ENCODE measurements at regions not wholly inside any gene's neighbourhood (a gene's known extent, or its start where the extent isn't known, plus 50 kb on each side); places are given as distances from the start of the nearest gene placed in this dataset.

- DNase-seq (ENCODE audit: low read depth in 2 of 2), result no peak
Observed at GRCh38 chr21:15522148-15522547, 207.6 kb upstream of the USP25 start.

GRCh38 chr21:15524855-15525254, 204.9 kb upstream of the USP25 start:
- DNase-seq (ENCODE audit: low read depth in 2 of 2), result no peak

GRCh38 chr21:15526798-15527197, 203.0 kb upstream of the USP25 start:
- DNase-seq (ENCODE audit: low read depth in 2 of 2), result no peak

DNA sequence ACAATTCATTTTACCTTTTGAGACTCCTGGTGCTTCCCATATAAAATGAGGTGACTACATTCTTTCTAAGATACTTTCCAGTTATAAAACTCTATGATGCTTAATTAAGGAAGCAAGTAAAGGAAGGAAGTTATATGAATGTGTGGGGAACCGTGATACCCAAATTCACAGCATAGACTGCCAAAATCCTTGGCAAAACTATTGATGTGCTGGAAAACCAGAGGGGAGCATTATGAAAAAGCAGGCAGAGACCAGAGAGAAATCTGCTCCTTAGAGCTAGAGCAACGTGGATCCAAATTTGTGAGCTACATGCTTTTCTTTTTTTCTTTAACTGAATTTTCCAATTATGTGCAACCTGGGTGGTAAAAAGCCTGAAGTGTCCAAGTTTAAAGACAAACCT, 201.4 kb upstream of the USP25 start:
- no peak for DNase-seq (ENCODE audit: low read depth in 2 of 2)

DNA sequence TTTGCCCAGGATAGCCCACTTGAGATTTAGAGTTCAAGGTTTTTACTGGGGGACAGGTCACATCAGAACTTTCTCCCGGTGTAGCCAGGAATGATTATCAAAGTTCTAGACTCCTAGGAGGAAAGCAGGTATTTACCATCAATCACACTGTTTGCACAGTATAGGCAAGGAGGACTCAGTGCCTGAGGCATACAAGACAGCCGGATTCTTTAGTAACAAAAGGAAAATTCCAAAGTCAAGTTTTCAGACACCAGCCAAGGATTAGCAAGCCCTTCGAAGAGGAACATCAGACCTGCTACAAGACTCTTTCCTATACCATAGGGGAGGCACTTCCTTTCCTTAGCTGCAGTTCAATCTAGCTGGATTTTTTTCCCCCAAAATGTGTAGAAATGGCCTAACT, 197.8 kb upstream of the USP25 start:
- no peak for DNase-seq (ENCODE audit: low read depth in 2 of 2)

DNA sequence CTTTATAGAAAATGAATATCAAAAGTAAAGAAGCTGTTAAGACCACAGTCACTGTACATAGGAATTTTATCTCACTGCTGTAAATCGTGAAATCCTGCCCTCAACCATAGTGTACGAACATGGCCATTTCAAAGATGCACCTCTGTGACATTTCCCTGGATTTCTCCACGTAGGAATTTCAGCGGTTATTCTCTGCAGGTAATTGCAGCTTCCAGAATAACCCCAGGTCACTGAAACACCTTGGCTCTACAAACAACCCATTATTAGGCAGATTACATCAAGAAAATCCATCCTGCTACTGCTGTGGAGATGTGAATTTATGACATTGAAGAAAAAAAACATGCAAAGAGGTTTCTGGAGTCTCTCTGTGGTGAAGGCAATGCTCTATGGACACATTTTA, 196.2 kb upstream of the USP25 start:
- no peak for DNase-seq (ENCODE audit: low read depth in 2 of 2)

- DNase-seq (ENCODE audit: low read depth in 2 of 2), result no peak
Observed at GRCh38 chr21:15534450-15534886, 195.3 kb upstream of the USP25 start.

DNA sequence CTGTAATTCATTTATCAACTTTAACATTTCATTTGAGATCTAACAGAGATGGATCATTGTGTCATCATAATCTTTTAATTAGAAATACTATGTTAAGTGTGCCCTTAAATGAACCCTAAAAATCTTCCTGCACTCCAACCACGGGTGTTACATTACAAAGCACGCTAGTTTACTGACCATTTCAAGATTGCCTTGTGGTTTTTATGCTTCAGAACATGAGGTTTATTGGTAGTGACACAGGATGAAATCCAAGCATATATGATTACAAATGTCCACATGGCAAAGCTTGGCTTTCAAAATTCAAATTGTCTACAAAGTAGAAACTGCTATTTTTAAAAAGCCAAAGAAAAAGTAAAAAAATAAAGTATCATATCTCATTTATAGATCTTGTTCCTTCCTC, 190.4 kb upstream of the USP25 start:
- DNase-seq (ENCODE audit: low read depth in 2 of 2), result no peak

DNA sequence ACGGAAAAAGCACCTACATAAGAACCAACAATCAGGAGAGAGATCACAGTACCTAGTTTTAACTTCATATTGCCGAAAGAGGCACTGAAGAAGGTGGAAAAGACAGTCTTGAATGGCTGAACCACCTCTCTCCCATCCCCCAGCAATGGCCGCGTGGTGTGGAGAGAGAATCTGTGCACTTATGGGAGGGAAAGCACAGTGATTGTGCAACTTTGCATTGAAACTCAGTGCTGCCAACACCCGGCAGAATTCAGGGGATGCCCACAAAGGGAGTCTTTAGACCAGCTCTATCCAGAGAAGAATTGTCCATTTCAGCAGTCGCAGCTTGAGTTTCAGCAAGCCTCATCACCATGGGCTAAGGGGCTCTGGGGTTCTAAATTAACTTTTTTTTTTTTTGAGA, 186.3 kb upstream of the USP25 start:
- DNase-seq (ENCODE audit: low read depth in 2 of 2), result no peak

- no peak for DNase-seq (ENCODE audit: low read depth in 2 of 2)
Observed at GRCh38 chr21:15549671-15550070, 180.1 kb upstream of the USP25 start.

DNA sequence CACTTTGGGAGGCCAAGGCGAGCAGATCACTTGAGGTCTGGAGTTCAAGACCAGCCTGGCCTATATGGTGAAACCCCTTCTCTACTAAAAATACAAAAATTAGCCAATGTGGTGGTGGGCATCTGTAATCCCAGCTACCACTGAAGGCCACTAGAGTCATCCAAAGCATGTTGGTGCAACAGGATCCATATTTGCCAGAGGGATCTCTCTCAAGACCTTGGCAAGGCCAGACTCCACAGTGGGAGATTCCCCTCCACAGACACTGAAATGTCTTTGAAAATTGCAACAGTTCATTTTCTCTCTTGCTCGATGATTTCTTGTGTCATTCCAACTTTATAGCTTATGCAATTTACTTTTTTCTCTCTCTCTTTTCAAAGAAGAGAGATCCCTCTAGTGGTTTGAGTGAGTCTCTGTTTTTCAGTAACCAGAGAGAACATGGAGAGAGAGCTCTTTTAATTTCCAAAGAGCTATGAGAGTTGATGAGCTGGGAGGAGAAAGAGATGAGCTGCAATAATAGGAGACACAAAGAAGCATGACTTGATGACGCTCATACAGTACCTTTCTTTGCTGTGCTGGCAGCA, 176.8 kb upstream of the USP25 start:
- peak in 1 of 2 donors; percentile 2 for DNase-seq (ENCODE audit: low read depth in 2 of 2)

- DNase-seq (ENCODE audit: low read depth in 2 of 2), result no peak
Observed at GRCh38 chr21:15557925-15558324, 171.9 kb upstream of the USP25 start.

DNA sequence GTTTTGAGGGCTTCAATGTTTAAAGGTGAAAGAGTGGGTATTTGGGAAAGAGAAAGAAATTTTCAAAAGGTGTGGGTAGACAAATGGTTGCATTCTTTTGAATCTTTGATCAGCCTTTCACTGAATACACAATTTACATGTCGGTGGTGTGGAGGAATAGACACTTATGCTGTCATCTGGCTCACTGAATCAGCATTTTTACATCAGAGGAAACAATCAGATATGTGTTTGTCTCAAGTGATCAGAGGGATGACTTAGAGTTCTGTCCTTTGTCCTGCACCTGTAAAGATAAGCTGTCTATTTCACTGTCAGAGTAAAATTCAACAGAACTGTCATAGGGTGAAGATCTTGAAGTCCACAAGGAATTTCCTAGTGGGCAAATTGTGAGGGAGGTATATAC, 170.9 kb upstream of the USP25 start:
- no peak for DNase-seq (ENCODE audit: low read depth in 2 of 2)

- DNase-seq (ENCODE audit: low read depth in 2 of 2), result no peak
Observed at GRCh38 chr21:15559660-15560059, 170.1 kb upstream of the USP25 start.

- no peak for DNase-seq (ENCODE audit: low read depth in 2 of 2)
Observed at GRCh38 chr21:15560383-15561056, 169.3 kb upstream of the USP25 start.

GRCh38 chr21:15562748-15563147, 167.0 kb upstream of the USP25 start:
- DNase-seq (ENCODE audit: low read depth in 2 of 2), result no peak

GRCh38 chr21:15564907-15565306, 164.9 kb upstream of the USP25 start:
- DNase-seq (ENCODE audit: low read depth in 2 of 2), result no peak

DNA sequence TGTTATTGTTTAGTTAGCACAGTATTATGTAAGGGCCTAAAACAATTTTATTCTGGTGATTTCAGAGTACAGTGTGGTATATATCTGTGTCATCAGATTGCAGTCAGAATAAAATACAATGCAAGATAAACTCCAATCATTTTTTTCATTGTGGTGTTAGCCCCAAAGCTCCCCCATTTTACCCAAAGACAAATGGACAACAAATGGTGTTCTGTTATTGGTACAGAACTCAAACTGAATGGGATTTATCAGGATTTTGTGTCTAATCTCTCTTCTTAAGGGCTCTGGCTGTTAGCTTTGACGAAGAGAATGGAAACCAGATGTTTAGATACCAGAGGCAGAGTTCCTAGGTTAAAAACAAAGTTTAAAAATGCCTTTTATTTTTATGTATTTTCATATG, 163.1 kb upstream of the USP25 start:
- DNase-seq (ENCODE audit: low read depth in 2 of 2), result no peak

GRCh38 chr21:15567191-15567590, 162.6 kb upstream of the USP25 start:
- no peak for DNase-seq (ENCODE audit: low read depth in 2 of 2)

- DNase-seq (ENCODE audit: low read depth in 2 of 2), result no peak
Observed at GRCh38 chr21:15568516-15568915, 161.3 kb upstream of the USP25 start.

GRCh38 chr21:15586752-15587427, 142.9 kb upstream of the USP25 start:
- no peak for DNase-seq (ENCODE audit: low read depth in 2 of 2)

DNA sequence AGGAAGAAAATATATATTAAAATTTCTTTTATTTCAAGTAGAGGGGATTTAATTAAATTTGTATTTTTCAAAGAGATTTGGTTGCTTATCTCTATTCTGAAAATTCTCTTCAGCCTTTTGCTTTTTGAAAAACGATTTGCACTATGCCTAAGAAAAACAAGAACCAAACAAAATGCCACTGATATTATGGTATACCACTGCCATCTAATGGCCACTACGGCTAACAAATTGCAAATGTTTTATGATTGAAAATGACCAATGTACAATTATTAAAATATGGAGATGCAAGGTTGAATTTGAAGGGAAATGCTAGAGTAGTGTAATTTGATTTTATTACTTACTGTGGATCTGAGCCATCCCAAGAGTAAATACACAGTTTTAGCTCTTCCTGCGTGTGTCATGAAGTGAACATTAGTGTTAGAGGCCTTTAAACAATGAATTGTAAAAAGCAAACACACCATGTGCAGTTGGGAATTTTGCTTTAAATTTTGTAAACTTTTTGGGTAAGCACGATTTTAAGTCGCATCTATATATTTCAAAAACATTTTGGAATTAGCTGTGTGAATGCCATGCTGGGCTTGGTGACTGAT, 137.4 kb upstream of the USP25 start:
- peak; percentile 59 to 65 for DNase-seq (ENCODE audit: low read depth in 2 of 2)

DNA sequence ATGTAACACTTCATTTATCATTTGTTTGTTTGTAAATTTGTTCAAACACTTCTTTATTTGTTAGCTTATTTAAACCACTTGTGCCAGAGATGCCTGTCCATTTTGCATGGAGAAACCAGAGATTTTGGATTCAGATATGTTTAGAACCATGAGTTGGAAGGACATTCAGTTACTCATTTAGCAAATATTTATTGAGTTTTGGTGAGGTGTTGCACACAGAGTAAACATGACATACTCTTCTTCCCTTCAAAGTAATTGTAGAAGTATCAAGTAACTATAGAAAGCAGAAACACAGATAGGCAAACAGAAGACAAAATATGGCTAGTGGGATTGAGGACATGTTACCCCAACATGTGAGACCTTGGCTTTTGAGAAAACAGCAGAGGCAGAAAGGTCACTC, 136.8 kb upstream of the USP25 start:
- no peak for DNase-seq (ENCODE audit: low read depth in 2 of 2)

Data from dermis microvascular lymphatic vessel endothelial cell (primary cell).